Endothelial cell (in vitro differentiated cells): ENCODE measurements at regions not wholly inside any gene's neighbourhood (a gene's known extent, or its start where the extent isn't known, plus 50 kb on each side); places are given as distances from the start of the nearest gene placed in this dataset.

Experiments
- DNase-seq: peaks from one replicate; pipeline ENCODE4 v3.0.0; 2021; ENCODE audit warnings: low spot score
- H3K27ac Mint-ChIP-seq: one replicate; pipeline ENCODE4 v1.8.0; 2021; ENCODE audit warnings: mixed read lengths, inconsistent platforms; ENCODE audit not compliant: unreplicated experiment
- H3K27me3 Mint-ChIP-seq: one replicate; pipeline ENCODE4 v1.8.0; 2021; ENCODE audit warnings: mild to moderate bottlenecking, moderate library complexity, mixed read lengths, inconsistent platforms; ENCODE audit not compliant: unreplicated experiment
- H3K36me3 Mint-ChIP-seq: one replicate; pipeline ENCODE4 v1.8.0; 2021; ENCODE audit warnings: mild to moderate bottlenecking, low read depth, mixed read lengths, inconsistent platforms; ENCODE audit not compliant: unreplicated experiment
- H3K4me1 Mint-ChIP-seq: one replicate; pipeline ENCODE4 v1.8.0; 2021; ENCODE audit warnings: mild to moderate bottlenecking, mixed read lengths, inconsistent platforms; ENCODE audit not compliant: unreplicated experiment
- H3K4me3 Mint-ChIP-seq: one replicate; pipeline ENCODE4 v1.8.0; 2021; ENCODE audit warnings: mild to moderate bottlenecking, mixed read lengths, inconsistent platforms; ENCODE audit not compliant: unreplicated experiment
- H3K9me3 Mint-ChIP-seq: one replicate; pipeline ENCODE4 v1.8.0; 2021; ENCODE audit warnings: mixed read lengths, inconsistent platforms; ENCODE audit not compliant: unreplicated experiment
- TF ChIP-seq, protein P1 (sequence below): fragments of 200-600 bp; sonication (generic); IDR thresholded peaks from one replicate; pipeline ENCODE4 v1.5.0; 2021; ENCODE audit warnings: antibody characterized with exemption; ENCODE audit not compliant: unreplicated experiment

DNA sequence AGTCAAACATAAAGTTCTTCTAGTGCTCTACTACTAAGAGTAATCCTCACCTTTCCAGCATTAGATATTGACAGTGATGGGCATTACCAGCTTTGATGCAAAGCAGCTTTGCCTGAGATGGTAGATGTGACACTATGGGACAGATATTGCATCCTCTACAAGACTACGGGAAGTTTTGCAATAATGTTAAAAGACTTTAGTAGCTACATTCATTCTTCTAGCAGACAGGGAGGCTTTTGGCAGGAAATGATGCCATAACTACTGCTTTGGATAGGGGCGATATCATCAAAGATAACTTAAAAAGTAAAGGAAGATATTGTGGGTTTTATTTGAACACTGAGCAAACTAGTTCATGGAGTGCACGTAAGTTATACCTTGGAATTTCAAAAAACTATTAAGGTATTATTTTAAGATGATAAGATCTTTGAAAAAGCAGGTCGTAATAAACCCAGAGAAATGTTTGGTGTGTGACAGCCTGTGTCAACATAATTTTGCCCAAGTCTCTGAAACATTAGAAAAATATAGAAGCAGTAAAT, 368.3 kb upstream of the TMPRSS15 start:
- Mint-ChIP-seq H3K4me1 (no peaks in the 10 kb centered on the region), H3K27me3 (no peaks in the 10 kb centered on the region), H3K9me3 (no peaks in the 10 kb centered on the region), H3K27ac (no peak overlapping the region), H3K36me3 (no peaks in the 10 kb centered on the region), H3K4me3 (no peak overlapping the region)
- TF ChIP-seq, protein P1, sequence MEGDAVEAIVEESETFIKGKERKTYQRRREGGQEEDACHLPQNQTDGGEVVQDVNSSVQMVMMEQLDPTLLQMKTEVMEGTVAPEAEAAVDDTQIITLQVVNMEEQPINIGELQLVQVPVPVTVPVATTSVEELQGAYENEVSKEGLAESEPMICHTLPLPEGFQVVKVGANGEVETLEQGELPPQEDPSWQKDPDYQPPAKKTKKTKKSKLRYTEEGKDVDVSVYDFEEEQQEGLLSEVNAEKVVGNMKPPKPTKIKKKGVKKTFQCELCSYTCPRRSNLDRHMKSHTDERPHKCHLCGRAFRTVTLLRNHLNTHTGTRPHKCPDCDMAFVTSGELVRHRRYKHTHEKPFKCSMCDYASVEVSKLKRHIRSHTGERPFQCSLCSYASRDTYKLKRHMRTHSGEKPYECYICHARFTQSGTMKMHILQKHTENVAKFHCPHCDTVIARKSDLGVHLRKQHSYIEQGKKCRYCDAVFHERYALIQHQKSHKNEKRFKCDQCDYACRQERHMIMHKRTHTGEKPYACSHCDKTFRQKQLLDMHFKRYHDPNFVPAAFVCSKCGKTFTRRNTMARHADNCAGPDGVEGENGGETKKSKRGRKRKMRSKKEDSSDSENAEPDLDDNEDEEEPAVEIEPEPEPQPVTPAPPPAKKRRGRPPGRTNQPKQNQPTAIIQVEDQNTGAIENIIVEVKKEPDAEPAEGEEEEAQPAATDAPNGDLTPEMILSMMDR, result no peak
- DNase-seq, result no peak

DNA sequence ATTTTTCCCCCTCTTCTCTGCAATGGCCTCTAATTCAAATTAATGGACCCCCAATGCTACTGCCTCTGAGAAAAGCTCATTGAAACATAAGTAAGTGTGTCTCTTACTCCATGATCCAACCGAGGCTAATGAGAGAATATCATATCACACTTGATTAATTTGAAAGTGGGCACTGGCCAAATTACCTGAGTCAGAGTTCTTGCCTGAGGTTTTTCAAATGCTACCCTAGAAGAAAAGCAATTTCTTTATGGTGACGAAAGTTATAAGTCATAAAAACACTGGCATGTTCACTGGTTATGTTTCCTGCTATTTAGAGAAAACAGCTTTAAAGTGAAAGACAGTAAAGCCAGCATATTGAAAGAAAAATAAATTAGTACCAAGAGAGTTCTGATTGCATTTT, 368.8 kb upstream of the TMPRSS15 start:
- TF ChIP-seq, protein P1, result no peak

GRCh38 chr21:18772897-18773296, 369.3 kb upstream of the TMPRSS15 start:
- no peaks in the 10 kb centered on the region for H3K27me3 Mint-ChIP-seq
- TF ChIP-seq, protein P1, result no peak
- no peak overlapping the region for H3K27ac Mint-ChIP-seq
- no peaks in the 10 kb centered on the region for H3K36me3 Mint-ChIP-seq
- no peak overlapping the region for H3K4me3 Mint-ChIP-seq
- no peaks in the 10 kb centered on the region for H3K9me3 Mint-ChIP-seq
- H3K4me1 Mint-ChIP-seq, result no peaks in the 10 kb centered on the region
- no peak for DNase-seq

More for the DNA sequence above, 368.8 kb upstream of the TMPRSS15 start:
- no peaks in the 10 kb centered on the region for H3K4me1 Mint-ChIP-seq
- H3K9me3 Mint-ChIP-seq, result no peaks in the 10 kb centered on the region
- H3K36me3 Mint-ChIP-seq, result no peaks in the 10 kb centered on the region
- H3K27me3 Mint-ChIP-seq, result no peaks in the 10 kb centered on the region
- H3K4me3 Mint-ChIP-seq, result no peak overlapping the region
- H3K27ac Mint-ChIP-seq, result no peak overlapping the region
- DNase-seq, result no peak

GRCh38 chr21:18776936-18777335, 373.4 kb upstream of the TMPRSS15 start:
- no peak for DNase-seq
- H3K4me1 Mint-ChIP-seq, result no peaks in the 10 kb centered on the region
- no peaks in the 10 kb centered on the region for H3K9me3 Mint-ChIP-seq
- TF ChIP-seq, protein P1, result no peak
- H3K27ac Mint-ChIP-seq, result no peak overlapping the region
- no peaks in the 10 kb centered on the region for H3K36me3 Mint-ChIP-seq
- H3K27me3 Mint-ChIP-seq, result no peaks in the 10 kb centered on the region
- H3K4me3 Mint-ChIP-seq, result no peak overlapping the region

DNA sequence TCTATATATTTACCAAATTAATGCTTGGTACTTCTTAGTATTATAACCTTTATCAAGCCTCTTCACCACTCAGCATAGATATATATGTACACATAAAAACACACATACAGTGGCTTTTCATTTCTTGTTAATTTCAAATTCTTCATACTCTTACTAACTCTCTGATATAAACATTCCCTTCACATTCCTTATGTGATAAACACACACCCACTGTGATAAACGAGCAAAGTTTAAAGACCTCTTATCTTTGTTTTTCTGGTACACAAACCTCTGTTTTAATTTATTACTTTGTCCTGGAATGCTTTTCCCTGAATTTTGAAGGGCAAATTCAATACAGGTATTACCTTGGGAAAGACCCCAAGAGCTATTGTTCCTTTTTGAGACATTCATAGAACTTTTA, 379.1 kb upstream of the TMPRSS15 start:
- H3K27ac Mint-ChIP-seq, result no peak overlapping the region
- H3K9me3 Mint-ChIP-seq, result no peaks in the 10 kb centered on the region
- H3K36me3 Mint-ChIP-seq, result no peaks in the 10 kb centered on the region
- H3K4me3 Mint-ChIP-seq, result no peak overlapping the region
- DNase-seq, result no peak
- no peaks in the 10 kb centered on the region for H3K27me3 Mint-ChIP-seq
- TF ChIP-seq, protein P1, result no peak
- H3K4me1 Mint-ChIP-seq, result no peaks in the 10 kb centered on the region
